ENCODE measurements at regions not wholly inside any gene's neighbourhood (a gene's known extent, or its start where the extent isn't known, plus 50 kb on each side); places are given as distances from the start of the nearest gene placed in this dataset.

GRCh38 chr6:152859225-152859624 is 108.6 kb downstream of the VIP start:
- no peak overlapping the region for H3K27ac ChIP-seq
- no peaks in the 10 kb centered on the region for H3K36me3 ChIP-seq
- no peaks in the 10 kb centered on the region for H3K79me2 ChIP-seq (ENCODE audit: low read depth)
- H3K27me3 Mint-ChIP-seq (ENCODE audit: insufficient read depth, low read depth) = no peaks in the 10 kb centered on the region
- no peaks in the 10 kb centered on the region for H3K9me3 ChIP-seq (ENCODE audit: low read depth)
- H3K4me3 Mint-ChIP-seq = no peak overlapping the region
- H3K4me1 Mint-ChIP-seq = no peaks in the 10 kb centered on the region
- no peak for DNase-seq (ENCODE audit: low spot score)
- no peak overlapping the region for H3K4me2 ChIP-seq
- no peak overlapping the region for H3K4me3 ChIP-seq
- no peaks in the 10 kb centered on the region for H3K9me3 Mint-ChIP-seq
- H3F3A ChIP-seq (ENCODE audit: low read depth) = no peaks in the 10 kb centered on the region
- no peak overlapping the region for H2AFZ ChIP-seq (replicated peaks)
- no peaks in the 10 kb centered on the region for H3K4me1 ChIP-seq
- H4K20me1 ChIP-seq (ENCODE audit: low read depth) = no peaks in the 10 kb centered on the region
- TF ChIP-seq CTCF (IDR thresholded peaks at IDR 0.05) = no peak
- no peak for TF ChIP-seq EZH2phosphoT487 (IDR thresholded peaks at IDR 0.05)
- no peak for TF ChIP-seq EZH2 (IDR thresholded peaks at IDR 0.05)
- no peaks in the 10 kb centered on the region for H3K36me3 Mint-ChIP-seq
- no peak overlapping the region for H3K27ac Mint-ChIP-seq
- H3K9ac ChIP-seq = no peak overlapping the region
- no peaks in the 10 kb centered on the region for H3K27me3 ChIP-seq

DNA sequence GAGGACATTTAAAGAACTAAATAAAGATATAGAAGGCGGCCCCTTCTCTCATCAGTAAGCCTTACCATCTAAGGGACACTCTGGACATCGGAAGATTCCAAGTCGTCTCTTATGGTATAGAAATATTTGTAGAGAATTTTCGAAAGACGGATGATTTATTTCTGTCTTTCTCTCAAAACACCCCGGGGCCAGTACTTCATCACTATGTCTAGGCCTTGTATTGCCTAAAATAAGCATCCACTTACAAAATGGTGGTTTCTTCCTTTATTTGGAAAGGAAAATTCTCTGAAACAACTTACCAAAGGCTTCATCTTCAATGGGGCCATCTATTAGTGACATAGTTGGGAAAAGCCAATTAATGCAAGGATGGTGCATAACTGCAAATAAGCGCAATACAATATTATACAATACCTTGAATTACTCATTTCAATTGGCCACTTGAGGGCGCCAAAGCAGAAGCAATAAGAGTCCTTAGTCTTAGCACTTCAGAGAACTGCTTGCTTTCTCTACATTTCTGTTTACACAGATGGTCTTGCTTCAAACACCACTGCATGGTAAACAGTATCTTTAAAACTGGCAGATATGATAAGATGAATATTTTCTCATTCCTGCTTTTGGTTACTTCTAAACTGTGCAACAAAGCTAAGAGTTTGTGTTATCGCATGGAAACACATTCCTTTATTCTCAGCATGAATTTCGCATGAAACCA is 113.2 kb downstream of the VIP start:
- no peaks in the 10 kb centered on the region for H3K4me1 Mint-ChIP-seq
- H2AFZ ChIP-seq (replicated peaks) = peak overlapping the region; percentile 73
- no peaks in the 10 kb centered on the region for H3K9me3 ChIP-seq (ENCODE audit: low read depth)
- H3K4me3 Mint-ChIP-seq = no peak overlapping the region
- H3K4me3 ChIP-seq = no peak overlapping the region
- no peaks in the 10 kb centered on the region for H3K79me2 ChIP-seq (ENCODE audit: low read depth)
- H3K27me3 Mint-ChIP-seq (ENCODE audit: insufficient read depth, low read depth) = no peaks in the 10 kb centered on the region
- DNase-seq (ENCODE audit: low spot score) = peak; percentile 83
- no peak overlapping the region for H3K27ac ChIP-seq
- TF ChIP-seq CTCF (IDR thresholded peaks at IDR 0.05) (peak; percentile 88), EZH2phosphoT487 (IDR thresholded peaks at IDR 0.05) (no peak)
- H4K20me1 ChIP-seq (ENCODE audit: low read depth) = no peaks in the 10 kb centered on the region
- no peaks in the 10 kb centered on the region for H3K4me1 ChIP-seq
- H3K27me3 ChIP-seq = no peaks in the 10 kb centered on the region
- H3K9me3 Mint-ChIP-seq = no peaks in the 10 kb centered on the region
- H3K36me3 Mint-ChIP-seq = no peaks in the 10 kb centered on the region
- no peak overlapping the region for H3K4me2 ChIP-seq
- H3F3A ChIP-seq (ENCODE audit: low read depth) = no peaks in the 10 kb centered on the region
- H3K9ac ChIP-seq = no peak overlapping the region
- no peak overlapping the region for H3K27ac Mint-ChIP-seq
- no peaks in the 10 kb centered on the region for H3K36me3 ChIP-seq

DNA sequence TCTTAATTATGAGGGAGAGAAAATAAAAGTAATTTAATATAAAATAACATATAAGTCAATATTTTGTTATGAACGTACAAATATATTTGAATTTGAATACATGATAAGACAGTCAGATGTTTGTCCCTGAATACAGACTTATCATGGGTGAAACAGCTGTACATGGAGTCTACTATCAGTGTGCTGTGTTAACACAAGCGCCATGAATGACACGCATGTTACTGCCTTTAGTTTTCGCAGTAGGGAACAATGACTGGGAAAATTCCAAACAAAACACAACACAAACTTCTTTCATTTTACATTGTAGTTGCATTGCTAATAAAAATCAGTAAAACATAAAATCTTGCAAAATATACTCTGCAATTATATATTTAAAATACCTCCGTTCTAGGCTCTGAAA is 108.6 kb downstream of the FBXO5 start:
- Mint-ChIP-seq H3K4me1 (no peaks in the 10 kb centered on the region), H3K27me3 (ENCODE audit: insufficient read depth, low read depth) (no peaks in the 10 kb centered on the region), H3K27ac (no peak overlapping the region), H3K36me3 (no peaks in the 10 kb centered on the region), H3K9me3 (no peaks in the 10 kb centered on the region), H3K4me3 (no peak overlapping the region)
- no peaks in the 10 kb centered on the region for H3K36me3 ChIP-seq
- no peak overlapping the region for H3K4me2 ChIP-seq
- H2AFZ ChIP-seq (replicated peaks) = no peak overlapping the region
- no peak for DNase-seq (ENCODE audit: low spot score)
- no peaks in the 10 kb centered on the region for H3K79me2 ChIP-seq (ENCODE audit: low read depth)
- H3F3A ChIP-seq (ENCODE audit: low read depth) = no peaks in the 10 kb centered on the region
- H3K9ac ChIP-seq = no peak overlapping the region
- H4K20me1 ChIP-seq (ENCODE audit: low read depth) = no peaks in the 10 kb centered on the region
- TF ChIP-seq CTCF (IDR thresholded peaks at IDR 0.05) (no peak), EZH2phosphoT487 (IDR thresholded peaks at IDR 0.05) (no peak), EZH2 (IDR thresholded peaks at IDR 0.05) (no peak)
- no peaks in the 10 kb centered on the region for H3K9me3 ChIP-seq (ENCODE audit: low read depth)
- no peaks in the 10 kb centered on the region for H3K4me1 ChIP-seq
- no peak overlapping the region for H3K4me3 ChIP-seq
- no peak overlapping the region for H3K27ac ChIP-seq
- no peaks in the 10 kb centered on the region for H3K27me3 ChIP-seq
